Smooth muscle cell (in vitro differentiated cells): ENCODE measurements at regions not wholly inside any gene's neighbourhood (a gene's known extent, or its start where the extent isn't known, plus 50 kb on each side); places are given as distances from the start of the nearest gene placed in this dataset.
"Not testable (repeated sequence)": the region's sequence is repeated elsewhere in the genome, so short reads cannot be mapped to it uniquely, and the experiment has no call there.

ENCODE experiments used
- DNase-seq: peaks from one replicate; lab custom pipeline; 2025; ENCODE audit not compliant: unreplicated experiment; lab: John Stamatoyannopoulos, UW
- H2AFZ ChIP-seq: fragments of 200-600 bp; sonication (generic); 2 replicates; pipeline ENCODE4 v1.6.0; 2016; ENCODE audit warnings: antibody characterized with exemption, low read depth, mild to moderate bottlenecking
- H3F3A ChIP-seq: fragments of 200-600 bp; sonication (generic); 2 replicates; pipeline ENCODE4 v1.6.0; 2017; ENCODE audit warnings: antibody characterized with exemption, low read depth
- H3K27ac ChIP-seq: fragments of 200-600 bp; sonication (generic); 2 replicates; pipeline ENCODE4 v1.5.1; 2016; ENCODE audit warnings: low read depth, mild to moderate bottlenecking
- H3K27me3 ChIP-seq: fragments of 200-600 bp; sonication (generic); 2 replicates; pipeline ENCODE4 v1.6.1; 2016; ENCODE audit warnings: low read depth, mild to moderate bottlenecking
- H3K36me3 ChIP-seq: fragments of 200-600 bp; sonication (generic); 2 replicates; pipeline ENCODE4 v1.5.1; 2016; ENCODE audit warnings: low read depth
- H3K4me1 ChIP-seq: fragments of 200-600 bp; sonication (generic); 2 replicates; pipeline ENCODE4 v1.5.1; 2016; ENCODE audit warnings: low read depth
- H3K4me2 ChIP-seq: fragments of 200-600 bp; sonication (generic); 2 replicates; pipeline ENCODE4 v1.6.0; 2016; ENCODE audit warnings: mild to moderate bottlenecking
- H3K4me3 ChIP-seq: fragments of 200-600 bp; sonication (generic); 2 replicates; pipeline ENCODE4 v1.5.1; 2016; ENCODE audit warnings: mild to moderate bottlenecking
- H3K79me2 ChIP-seq: fragments of 200-600 bp; sonication (generic); 2 replicates; pipeline ENCODE4 v1.6.0; 2016; ENCODE audit warnings: low read depth, mild to moderate bottlenecking
- H3K9ac ChIP-seq: fragments of 200-600 bp; sonication (generic); 2 replicates; pipeline ENCODE4 v1.6.0; 2016; ENCODE audit warnings: low read depth
- H3K9me3 ChIP-seq: fragments of 200-600 bp; sonication (generic); replicated peaks from 2 replicates; pipeline ENCODE4 v1.5.1; 2016; ENCODE audit warnings: low read depth
- H4K20me1 ChIP-seq: fragments of 200-600 bp; sonication (generic); 2 replicates; pipeline ENCODE4 v1.6.0; 2016; ENCODE audit warnings: low read depth
- WGBS: methylation state at CpG from one replicate; pipeline ENCODE4 v1.1.7; 2016; ENCODE audit warnings: low lambda C conversion rate; 5-methylcytosine and 5-hydroxymethylcytosine counted together
- TF ChIP-seq, protein P1 (sequence below): fragments of 200-600 bp; sonication (generic); IDR thresholded peaks from 2 replicates; pipeline ENCODE4 v1.5.1; 2017; ENCODE audit warnings: borderline replicate concordance, mild to moderate bottlenecking, antibody characterized with exemption; ENCODE audit not compliant: insufficient read depth, poor library complexity, severe bottlenecking

DNA sequence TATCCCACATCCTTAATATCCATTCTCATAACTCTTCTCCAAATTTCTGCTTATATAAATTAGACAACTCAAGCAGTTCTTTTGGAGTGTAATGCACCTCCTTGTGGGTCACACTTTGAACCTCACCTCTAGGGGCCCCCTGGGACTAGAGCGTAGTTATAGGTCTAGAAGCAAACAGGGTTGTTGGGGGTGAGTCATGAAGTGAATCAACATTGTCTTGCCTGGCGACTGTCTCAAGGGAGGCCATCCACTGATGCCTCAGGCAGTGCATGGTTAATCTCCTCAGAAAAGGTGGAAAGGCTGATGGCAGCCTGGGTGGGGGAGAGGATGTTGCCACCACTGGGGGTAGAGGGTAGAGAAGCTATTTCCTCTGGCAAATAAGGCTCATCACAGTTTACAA is 129.1 kb downstream of the TNFRSF21 start:
- Histone ChIP-seq H2AFZ (no peak overlapping the region), H3K36me3 (no peaks in the 10 kb centered on the region), H3K4me2 (peak overlapping the region; percentile 23), H3K27ac (peak overlapping the region; percentile 78), H3K4me1 (no peaks in the 10 kb centered on the region), H3K27me3 (no peaks in the 10 kb centered on the region), H3K4me3 (no peak overlapping the region), H3K79me2 (no peaks in the 10 kb centered on the region), H3K9ac (peak overlapping the region; percentile 52), H3F3A (no peaks in the 10 kb centered on the region), H4K20me1 (no peaks in the 10 kb centered on the region), H3K9me3 (no peaks in the 10 kb centered on the region)
- TF ChIP-seq, protein P1, sequence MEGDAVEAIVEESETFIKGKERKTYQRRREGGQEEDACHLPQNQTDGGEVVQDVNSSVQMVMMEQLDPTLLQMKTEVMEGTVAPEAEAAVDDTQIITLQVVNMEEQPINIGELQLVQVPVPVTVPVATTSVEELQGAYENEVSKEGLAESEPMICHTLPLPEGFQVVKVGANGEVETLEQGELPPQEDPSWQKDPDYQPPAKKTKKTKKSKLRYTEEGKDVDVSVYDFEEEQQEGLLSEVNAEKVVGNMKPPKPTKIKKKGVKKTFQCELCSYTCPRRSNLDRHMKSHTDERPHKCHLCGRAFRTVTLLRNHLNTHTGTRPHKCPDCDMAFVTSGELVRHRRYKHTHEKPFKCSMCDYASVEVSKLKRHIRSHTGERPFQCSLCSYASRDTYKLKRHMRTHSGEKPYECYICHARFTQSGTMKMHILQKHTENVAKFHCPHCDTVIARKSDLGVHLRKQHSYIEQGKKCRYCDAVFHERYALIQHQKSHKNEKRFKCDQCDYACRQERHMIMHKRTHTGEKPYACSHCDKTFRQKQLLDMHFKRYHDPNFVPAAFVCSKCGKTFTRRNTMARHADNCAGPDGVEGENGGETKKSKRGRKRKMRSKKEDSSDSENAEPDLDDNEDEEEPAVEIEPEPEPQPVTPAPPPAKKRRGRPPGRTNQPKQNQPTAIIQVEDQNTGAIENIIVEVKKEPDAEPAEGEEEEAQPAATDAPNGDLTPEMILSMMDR: no peak
- WGBS: 40% methylated on average over 2 of the region's 2 CpGs
- DNase-seq: no peak

DNA sequence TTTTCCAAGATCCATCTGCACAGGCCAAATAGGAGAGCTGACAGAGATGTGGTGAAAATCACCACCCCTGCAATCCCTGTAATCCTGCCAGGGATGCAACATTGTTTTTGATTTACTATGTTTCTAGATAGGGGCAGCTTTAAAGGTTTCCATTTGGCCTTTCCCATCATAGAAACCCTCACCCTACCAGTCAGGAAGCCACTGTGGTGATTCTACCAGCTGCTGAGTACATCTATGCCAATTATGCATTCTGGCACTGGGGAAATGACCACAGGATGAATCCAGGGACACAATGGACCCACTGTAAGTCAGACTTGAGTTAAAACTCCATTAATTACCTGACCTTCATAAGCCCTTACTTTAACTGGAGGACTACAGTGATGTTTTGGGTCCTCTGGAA is 130.4 kb downstream of the TNFRSF21 start:
- Histone ChIP-seq H2AFZ (no peak overlapping the region), H3K36me3 (no peaks in the 10 kb centered on the region)

DNA sequence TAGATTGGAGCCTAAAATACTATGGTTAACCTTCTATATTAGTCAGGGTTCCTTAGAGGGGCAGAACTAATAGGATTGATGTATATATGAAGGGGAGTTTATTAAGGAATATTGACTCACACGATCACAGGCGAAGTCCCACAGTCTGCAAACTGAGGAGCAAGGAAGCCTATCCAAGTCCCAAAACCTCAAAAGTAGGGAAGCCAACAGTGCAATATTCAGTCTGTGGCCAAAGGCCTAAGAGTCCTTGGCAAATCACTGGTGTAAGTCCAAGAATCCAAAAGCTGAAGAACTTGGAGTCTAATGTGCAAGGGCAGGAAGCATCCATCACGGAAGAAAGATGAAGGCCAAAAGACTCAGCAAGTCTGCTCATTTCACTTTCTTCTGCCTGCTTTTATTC is 133.5 kb upstream of the ADGRF1 start:
- no peak overlapping the region for H3K9ac ChIP-seq
- H3K27me3 ChIP-seq: no peaks in the 10 kb centered on the region
- no peak overlapping the region for H3K27ac ChIP-seq
- no peak overlapping the region for H3K4me2 ChIP-seq
- no peaks in the 10 kb centered on the region for H3K9me3 ChIP-seq
- no peak for DNase-seq
- no peak overlapping the region for H2AFZ ChIP-seq
- no peaks in the 10 kb centered on the region for H3K4me1 ChIP-seq
- no peak overlapping the region for H3K4me3 ChIP-seq
- WGBS: 94% methylated on average over 3 of the region's 3 CpGs
- H3K79me2 ChIP-seq: no peaks in the 10 kb centered on the region
- TF ChIP-seq, protein P1: no peak
- no peaks in the 10 kb centered on the region for H3K36me3 ChIP-seq
- no peaks in the 10 kb centered on the region for H4K20me1 ChIP-seq
- no peaks in the 10 kb centered on the region for H3F3A ChIP-seq

More for the DNA sequence above, 130.4 kb downstream of the TNFRSF21 start:
- H3K4me3 ChIP-seq: no peak overlapping the region
- no peak overlapping the region for H3K9ac ChIP-seq
- no peak overlapping the region for H3K27ac ChIP-seq
- no peaks in the 10 kb centered on the region for H3K9me3 ChIP-seq
- no peaks in the 10 kb centered on the region for H3F3A ChIP-seq
- no peaks in the 10 kb centered on the region for H3K4me1 ChIP-seq
- H3K4me2 ChIP-seq: no peak overlapping the region
- no peaks in the 10 kb centered on the region for H4K20me1 ChIP-seq
- DNase-seq: no peak
- TF ChIP-seq, protein P1: no peak
- no peaks in the 10 kb centered on the region for H3K79me2 ChIP-seq
- no peaks in the 10 kb centered on the region for H3K27me3 ChIP-seq

- Histone ChIP-seq H2AFZ (no peak overlapping the region), H3K79me2 (no peaks in the 10 kb centered on the region), H3K9me3 (no peaks in the 10 kb centered on the region), H3F3A (no peaks in the 10 kb centered on the region), H4K20me1 (no peaks in the 10 kb centered on the region), H3K4me2 (no peak overlapping the region), H3K27me3 (no peaks in the 10 kb centered on the region), H3K4me3 (no peak overlapping the region), H3K27ac (no peak overlapping the region), H3K36me3 (no peaks in the 10 kb centered on the region), H3K4me1 (no peaks in the 10 kb centered on the region), H3K9ac (no peak overlapping the region)
- no peak for DNase-seq
- 93% methylated on average over 4 of the region's 4 CpGs for WGBS
- TF ChIP-seq, protein P1: no peak
Observed at GRCh38 chr6:47174502-47175023, 132.4 kb upstream of the ADGRF1 start.

GRCh38 chr6:47174063-47174462 is 131.9 kb upstream of the ADGRF1 start:
- H3K4me3 ChIP-seq, H3K9ac ChIP-seq, H3K4me2 ChIP-seq, H4K20me1 ChIP-seq, H3F3A ChIP-seq, H2AFZ ChIP-seq, H3K9me3 ChIP-seq, H3K27me3 ChIP-seq, DNase-seq, H3K4me1 ChIP-seq, H3K79me2 ChIP-seq, H3K36me3 ChIP-seq, H3K27ac ChIP-seq: not testable (repeated sequence)
- 96% methylated on average over 4 of the region's 4 CpGs for WGBS

DNA sequence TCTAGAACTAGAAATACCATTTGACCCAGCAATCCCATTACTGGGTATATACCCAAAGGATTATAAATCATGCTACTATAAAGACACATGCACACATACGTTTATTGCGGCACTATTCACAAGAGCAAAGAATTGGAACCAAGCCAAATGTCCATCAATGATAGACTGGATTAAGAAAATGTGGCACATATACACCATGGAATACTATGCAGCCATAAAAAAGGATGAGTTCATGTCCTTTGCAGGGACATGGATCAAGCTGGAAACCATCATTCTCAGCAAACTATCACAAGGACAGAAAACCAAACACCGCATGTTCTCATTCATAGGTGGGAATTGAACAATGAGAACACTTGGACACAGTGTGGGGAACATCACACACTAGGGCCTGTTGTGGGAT is 131.0 kb upstream of the ADGRF1 start:
- not testable (repeated sequence) for H3K9ac ChIP-seq, H3F3A ChIP-seq, H3K27ac ChIP-seq, H3K36me3 ChIP-seq, H2AFZ ChIP-seq, H3K4me1 ChIP-seq, H3K79me2 ChIP-seq, DNase-seq, H3K9me3 ChIP-seq, H3K27me3 ChIP-seq, H3K4me3 ChIP-seq, H3K4me2 ChIP-seq, H4K20me1 ChIP-seq
- 98% methylated on average over 3 of the region's 3 CpGs for WGBS
